HPDE6-E6E7 (cell line): ENCODE measurements at regions not wholly inside any gene's neighbourhood (a gene's known extent, or its start where the extent isn't known, plus 50 kb on each side); places are given as distances from the start of the nearest gene placed in this dataset.

ENCODE experiments used
- DNase-seq: peaks from one replicate; pipeline ENCODE4 v3.0.0; 2011; ENCODE audit warnings: missing footprints; ENCODE audit errors: extremely low spot score

- DNase-seq, result no peak
Observed at GRCh38 chr7:25858525-25859411, 293.2 kb upstream of the NFE2L3 start.

- DNase-seq, result no peak
Observed at GRCh38 chr7:25859412-25860274, 292.4 kb upstream of the NFE2L3 start.

GRCh38 chr7:25860275-25861163, 291.5 kb upstream of the NFE2L3 start:
- peak; percentile 41 for DNase-seq

- DNase-seq, result no peak
Observed at GRCh38 chr7:25861164-25861496, 290.9 kb upstream of the NFE2L3 start.

- no peak for DNase-seq
Observed at GRCh38 chr7:25861601-25862260, 290.3 kb upstream of the NFE2L3 start.

- peak; percentile 93 for DNase-seq
Observed at GRCh38 chr7:25862261-25863004, 289.6 kb upstream of the NFE2L3 start.

GRCh38 chr7:25863005-25863728, 288.8 kb upstream of the NFE2L3 start:
- DNase-seq, result no peak

GRCh38 chr7:25863729-25864110, 288.3 kb upstream of the NFE2L3 start:
- no peak for DNase-seq

- DNase-seq, result no peak
Observed at GRCh38 chr7:25864511-25864910, 287.5 kb upstream of the NFE2L3 start.

GRCh38 chr7:25864943-25865751, 286.9 kb upstream of the NFE2L3 start:
- no peak for DNase-seq

- DNase-seq, result no peak
Observed at GRCh38 chr7:25868509-25868908, 283.5 kb upstream of the NFE2L3 start.

- no peak for DNase-seq
Observed at GRCh38 chr7:25870574-25870973, 281.4 kb upstream of the NFE2L3 start.

- no peak for DNase-seq
Observed at GRCh38 chr7:25876092-25876491, 275.9 kb upstream of the NFE2L3 start.

- no peak for DNase-seq
Observed at GRCh38 chr7:25877802-25878789, 273.9 kb upstream of the NFE2L3 start.

- DNase-seq, result no peak
Observed at GRCh38 chr7:25879799-25880198, 272.2 kb upstream of the NFE2L3 start.

GRCh38 chr7:25881317-25882037, 270.5 kb upstream of the NFE2L3 start:
- no peak for DNase-seq

- DNase-seq, result no peak
Observed at GRCh38 chr7:25882151-25882773, 269.7 kb upstream of the NFE2L3 start.
